COLO829 (cell line): ENCODE measurements at regions not wholly inside any gene's neighbourhood (a gene's known extent, or its start where the extent isn't known, plus 50 kb on each side); places are given as distances from the start of the nearest gene placed in this dataset.
"Not testable (repeated sequence)": the region's sequence is repeated elsewhere in the genome, so short reads cannot be mapped to it uniquely, and the experiment has no call there.

Experiments used
- DNase-seq: peaks from one replicate; pipeline ENCODE4 v3.0.0; 2012; ENCODE audit warnings: low spot score

GRCh38 chr13:111668451-111668850 lies 348.0 kb downstream of the TEX29 start:
- DNase-seq: no peak

GRCh38 chr13:111672198-111672597 lies 351.8 kb downstream of the TEX29 start:
- not testable (repeated sequence) for DNase-seq

GRCh38 chr13:111678120-111678882 lies 357.9 kb downstream of the TEX29 start:
- not testable (repeated sequence) for DNase-seq

GRCh38 chr13:111679645-111680044 lies 359.2 kb downstream of the TEX29 start:
- DNase-seq: not testable (repeated sequence)

GRCh38 chr13:111680100-111680499 lies 359.7 kb downstream of the TEX29 start:
- not testable (repeated sequence) for DNase-seq

GRCh38 chr13:111692028-111692427 lies 371.6 kb downstream of the TEX29 start:
- not testable (repeated sequence) for DNase-seq

GRCh38 chr13:111696121-111696520 lies 370.8 kb upstream of the SOX1 start:
- DNase-seq: not testable (repeated sequence)

- DNase-seq: not testable (repeated sequence)
Measured at GRCh38 chr13:111702059-111702458, 364.9 kb upstream of the SOX1 start.
